Cardiac muscle cell (in vitro differentiated cells and primary cell): ENCODE measurements at regions not wholly inside any gene's neighbourhood (a gene's known extent, or its start where the extent isn't known, plus 50 kb on each side); places are given as distances from the start of the nearest gene placed in this dataset.
"Not testable (repeated sequence)": the region's sequence is repeated elsewhere in the genome, so short reads cannot be mapped to it uniquely, and the experiment has no call there.

ENCODE experiments used
- DNase-seq, 2 donors: peaks; one replicate each; pipeline versions ENCODE4 v3.0.0 to v3.0.0-alpha.2; 2010 to 2017; ENCODE audit warnings: low read depth in 1 of 2, low spot score in 1 of 2
- H3K27ac ChIP-seq: fragments of 200-600 bp; sonication (generic); 2 replicates; pipeline ENCODE4 v1.5.1; 2016
- H3K27me3 ChIP-seq: fragments of 200-600 bp; sonication (generic); 2 replicates; pipeline ENCODE4 v1.6.0; 2016; ENCODE audit warnings: control low read depth
- H3K36me3 ChIP-seq: fragments of 200-600 bp; sonication (generic); 2 replicates; pipeline ENCODE4 v1.5.1; 2016; ENCODE audit warnings: control low read depth
- H3K4me1 ChIP-seq: fragments of 200-600 bp; sonication (generic); 2 replicates; pipeline ENCODE4 v1.8.1; 2017; ENCODE audit warnings: low read depth, mild to moderate bottlenecking, mixed run types
- H3K4me3 ChIP-seq: fragments of 200-600 bp; sonication (generic); 2 replicates; pipeline ENCODE4 v1.5.1; 2016; ENCODE audit warnings: mild to moderate bottlenecking
- H3K9me3 ChIP-seq: fragments of 200-600 bp; sonication (generic); 2 replicates; pipeline ENCODE4 v1.5.1; 2017; ENCODE audit warnings: low read depth, mild to moderate bottlenecking, control low read depth
- TF ChIP-seq, protein P1 (sequence below): IDR thresholded peaks from 2 replicates; pipeline ENCODE4 v1.5.1; 2012; ENCODE audit warnings: low read depth, mild to moderate bottlenecking, low read length

DNA sequence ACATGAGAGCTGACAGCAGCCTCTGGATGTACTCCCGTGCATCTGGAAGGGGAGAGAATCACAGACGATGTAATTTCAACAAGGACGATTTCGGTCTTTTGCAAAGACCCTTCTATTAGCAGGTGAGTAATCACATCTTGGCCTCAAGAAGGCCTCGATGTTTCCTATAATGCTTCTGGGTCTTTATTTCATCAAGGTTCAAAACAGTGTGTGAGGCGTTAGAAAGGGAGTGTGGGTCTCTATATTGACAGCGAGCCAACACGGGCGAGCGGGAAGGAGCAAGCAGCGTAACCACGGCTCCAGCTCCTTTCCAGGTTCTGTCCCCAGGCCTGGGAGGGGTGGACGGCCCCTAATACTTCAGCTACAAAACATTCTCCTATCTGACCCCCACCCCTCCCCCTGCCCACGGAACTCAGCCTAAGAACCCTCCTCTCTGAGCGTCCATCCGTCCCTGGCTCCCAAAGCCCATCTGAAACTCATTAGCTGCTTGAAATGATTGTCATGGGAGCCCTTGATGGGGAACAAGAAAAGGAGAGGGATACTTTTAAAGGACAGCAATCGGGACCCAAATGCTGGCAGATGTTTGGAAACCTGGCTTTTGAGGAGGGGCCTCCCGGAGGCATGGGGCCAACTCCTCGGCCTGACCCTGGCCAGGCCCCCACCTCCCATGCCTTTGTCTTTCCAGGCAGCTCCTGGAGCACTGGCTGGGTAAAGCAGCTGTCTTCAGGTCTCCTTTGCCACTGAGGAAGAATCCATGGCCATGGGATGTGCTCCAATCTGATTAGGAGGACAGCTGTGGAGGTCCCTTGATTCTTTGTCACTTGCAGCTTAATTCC, 250.8 kb downstream of the FOXD2 start:
- Histone ChIP-seq H3K4me1 (peaks cover 14% of the 10 kb centered on the region), H3K27me3 (no peaks in the 10 kb centered on the region), H3K4me3 (no peak overlapping the region), H3K36me3 (no peaks in the 10 kb centered on the region), H3K9me3 (no peaks in the 10 kb centered on the region), H3K27ac (no peak overlapping the region)
- TF ChIP-seq, protein P1, sequence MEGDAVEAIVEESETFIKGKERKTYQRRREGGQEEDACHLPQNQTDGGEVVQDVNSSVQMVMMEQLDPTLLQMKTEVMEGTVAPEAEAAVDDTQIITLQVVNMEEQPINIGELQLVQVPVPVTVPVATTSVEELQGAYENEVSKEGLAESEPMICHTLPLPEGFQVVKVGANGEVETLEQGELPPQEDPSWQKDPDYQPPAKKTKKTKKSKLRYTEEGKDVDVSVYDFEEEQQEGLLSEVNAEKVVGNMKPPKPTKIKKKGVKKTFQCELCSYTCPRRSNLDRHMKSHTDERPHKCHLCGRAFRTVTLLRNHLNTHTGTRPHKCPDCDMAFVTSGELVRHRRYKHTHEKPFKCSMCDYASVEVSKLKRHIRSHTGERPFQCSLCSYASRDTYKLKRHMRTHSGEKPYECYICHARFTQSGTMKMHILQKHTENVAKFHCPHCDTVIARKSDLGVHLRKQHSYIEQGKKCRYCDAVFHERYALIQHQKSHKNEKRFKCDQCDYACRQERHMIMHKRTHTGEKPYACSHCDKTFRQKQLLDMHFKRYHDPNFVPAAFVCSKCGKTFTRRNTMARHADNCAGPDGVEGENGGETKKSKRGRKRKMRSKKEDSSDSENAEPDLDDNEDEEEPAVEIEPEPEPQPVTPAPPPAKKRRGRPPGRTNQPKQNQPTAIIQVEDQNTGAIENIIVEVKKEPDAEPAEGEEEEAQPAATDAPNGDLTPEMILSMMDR = no peak
- no peak for DNase-seq

DNA sequence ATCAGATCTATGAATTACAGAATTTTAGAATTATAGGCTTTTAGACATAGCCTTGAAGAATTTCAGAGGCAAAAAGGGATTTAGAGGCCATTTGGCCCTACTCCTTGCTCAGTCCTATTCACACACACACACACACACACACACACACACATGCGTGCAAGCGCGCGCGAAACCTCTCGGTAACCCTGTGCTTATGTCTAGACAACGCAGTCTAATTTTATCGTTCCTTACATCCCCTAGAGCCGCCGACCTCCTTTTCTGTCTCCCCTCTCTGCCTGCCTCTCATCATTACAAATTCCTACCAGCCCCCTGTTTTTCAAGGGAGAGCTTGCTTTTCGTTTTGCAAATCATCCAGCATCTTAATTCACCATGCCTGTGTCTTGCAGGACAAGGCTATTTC, 252.1 kb downstream of the FOXD2 start:
- Histone ChIP-seq H3K4me1 (peaks cover 14% of the 10 kb centered on the region), H3K27me3 (no peaks in the 10 kb centered on the region)
- no peak for DNase-seq

DNA sequence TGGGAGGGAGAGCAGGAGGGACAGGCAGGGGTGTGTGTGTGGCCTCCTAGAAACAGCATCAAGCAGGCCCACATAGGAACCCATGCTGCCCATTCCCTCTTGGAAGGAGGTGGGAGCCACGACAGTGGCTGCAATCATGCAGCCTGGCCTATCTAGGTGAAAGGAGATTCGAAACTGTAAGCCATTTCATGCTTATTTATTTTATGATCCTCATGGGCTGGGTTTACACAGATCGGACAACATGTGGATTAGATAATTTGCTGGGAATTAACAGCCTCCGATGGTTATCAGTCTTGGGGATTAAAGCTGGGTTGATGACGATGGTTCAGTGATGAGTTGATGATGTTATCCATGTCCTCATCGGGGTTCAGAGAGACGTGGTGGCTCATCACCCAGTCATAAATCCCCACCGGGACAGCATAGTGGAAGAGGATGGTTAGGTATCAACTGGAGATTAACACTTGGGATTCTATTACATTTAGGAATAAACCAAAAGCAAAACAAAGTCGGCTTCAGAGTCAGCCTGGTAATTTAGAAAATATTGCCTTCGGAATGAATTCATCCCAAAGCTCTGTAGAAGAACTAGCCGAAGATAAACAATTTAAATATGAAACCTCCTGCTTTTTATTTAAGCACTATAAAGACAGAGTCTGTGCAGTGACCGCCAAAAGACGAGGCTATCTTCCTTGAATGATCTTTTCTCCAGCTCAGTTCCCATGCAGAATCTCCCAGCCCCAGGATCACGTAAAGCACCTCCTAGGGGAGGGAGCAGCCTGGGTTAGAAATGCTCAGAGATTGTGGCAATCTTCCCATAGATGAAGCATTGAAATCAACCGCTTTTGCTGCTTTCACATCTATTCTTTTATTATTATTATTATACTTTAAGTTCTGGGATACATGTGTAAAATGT, 252.8 kb downstream of the FOXD2 start:
- no peak for DNase-seq
- H3K9me3 ChIP-seq = no peaks in the 10 kb centered on the region
- H3K4me3 ChIP-seq = no peak overlapping the region
- no peak overlapping the region for H3K27ac ChIP-seq
- TF ChIP-seq, protein P1 = no peak
- no peaks in the 10 kb centered on the region for H3K27me3 ChIP-seq
- H3K4me1 ChIP-seq = peaks cover 10% of the 10 kb centered on the region
- no peaks in the 10 kb centered on the region for H3K36me3 ChIP-seq

More for the DNA sequence above, 252.1 kb downstream of the FOXD2 start:
- H3K4me3 ChIP-seq = no peak overlapping the region
- H3K9me3 ChIP-seq = no peaks in the 10 kb centered on the region
- H3K27ac ChIP-seq = no peak overlapping the region
- TF ChIP-seq, protein P1 = no peak
- H3K36me3 ChIP-seq = no peaks in the 10 kb centered on the region

DNA sequence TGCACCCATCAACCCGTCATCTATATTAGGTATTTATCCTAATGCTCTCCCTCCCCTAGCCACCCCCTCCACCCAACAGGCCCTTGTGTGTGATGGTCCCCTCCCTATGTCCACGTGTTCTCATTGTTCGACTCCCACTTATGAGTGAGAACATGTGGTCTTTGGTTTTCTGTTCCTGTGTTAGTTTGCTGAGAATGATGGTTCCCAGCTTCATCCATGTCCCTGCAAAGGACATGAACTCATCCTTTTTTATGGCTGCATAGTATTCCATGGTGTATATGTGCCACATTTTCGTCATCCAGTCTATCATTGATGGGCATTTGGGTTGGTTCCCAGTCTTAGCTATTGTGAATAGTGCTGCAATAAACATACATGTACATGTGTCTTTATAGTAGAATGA, 253.4 kb downstream of the FOXD2 start:
- H3K27ac ChIP-seq, DNase-seq, H3K4me3 ChIP-seq, H3K4me1 ChIP-seq, H3K36me3 ChIP-seq, H3K27me3 ChIP-seq, H3K9me3 ChIP-seq: not testable (repeated sequence)

DNA sequence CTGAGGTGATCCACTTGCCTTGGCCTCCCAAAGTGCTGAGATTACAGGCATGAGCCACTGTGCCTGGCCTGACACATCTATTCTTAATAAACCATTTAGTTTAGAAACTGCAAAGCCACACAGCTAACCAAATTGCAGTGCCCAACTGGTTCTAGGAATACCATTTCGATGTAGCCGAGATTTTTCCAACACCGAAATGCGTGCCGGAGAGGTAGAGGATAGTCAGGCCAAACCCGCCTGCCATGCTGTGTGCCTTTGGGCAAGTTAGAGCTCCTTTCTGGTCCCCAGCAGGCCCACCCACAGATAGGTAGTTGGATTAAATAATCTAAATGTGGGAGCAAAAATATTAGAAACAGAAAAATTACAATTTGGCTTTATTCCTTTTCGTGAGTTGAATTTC, 254.4 kb downstream of the FOXD2 start:
- no peak for DNase-seq
- H3K9me3 ChIP-seq = no peaks in the 10 kb centered on the region
- H3K4me1 ChIP-seq = peaks cover 8% of the 10 kb centered on the region
- no peaks in the 10 kb centered on the region for H3K36me3 ChIP-seq
- TF ChIP-seq, protein P1 = no peak
- H3K27me3 ChIP-seq = no peaks in the 10 kb centered on the region
- H3K27ac ChIP-seq = no peak overlapping the region
- H3K4me3 ChIP-seq = no peak overlapping the region

DNA sequence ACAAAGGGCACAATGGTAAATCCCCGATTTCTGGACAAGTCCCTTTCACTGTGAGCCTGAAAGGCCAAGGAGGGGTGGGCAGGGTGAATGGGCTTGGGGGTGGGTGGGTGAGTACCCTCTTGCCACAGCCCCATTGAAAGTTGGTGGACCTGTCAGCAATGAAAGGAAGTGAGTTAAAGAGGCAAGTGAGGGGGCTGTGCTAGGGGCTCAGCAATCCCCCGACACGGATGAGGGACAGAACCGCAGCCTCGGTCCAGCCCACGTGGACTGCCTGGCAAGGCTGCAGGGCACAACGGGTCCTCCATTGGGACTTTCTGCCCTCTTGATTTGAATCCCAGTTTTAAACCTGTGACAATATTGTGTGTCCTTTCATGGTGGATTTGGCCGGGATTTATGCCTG, 255.3 kb downstream of the FOXD2 start:
- no peak for DNase-seq

More for the DNA sequence above, 255.3 kb downstream of the FOXD2 start:
- TF ChIP-seq, protein P1 = no peak
- no peak overlapping the region for H3K4me3 ChIP-seq
- H3K27ac ChIP-seq = no peak overlapping the region
- H3K4me1 ChIP-seq = peaks cover 12% of the 10 kb centered on the region
- no peaks in the 10 kb centered on the region for H3K36me3 ChIP-seq
- no peaks in the 10 kb centered on the region for H3K9me3 ChIP-seq
- H3K27me3 ChIP-seq = no peaks in the 10 kb centered on the region
